Iris pigment epithelial cell (primary cell): ENCODE measurements at regions not wholly inside any gene's neighbourhood (a gene's known extent, or its start where the extent isn't known, plus 50 kb on each side); places are given as distances from the start of the nearest gene placed in this dataset.

Experiments used
- DNase-seq: peaks from one replicate; pipeline ENCODE4 v3.0.0-alpha.2; 2011; ENCODE audit warnings: low read depth

GRCh38 chr18:39872651-39873050 is 2082.4 kb upstream of the PIK3C3 start:
- no peak for DNase-seq

DNA sequence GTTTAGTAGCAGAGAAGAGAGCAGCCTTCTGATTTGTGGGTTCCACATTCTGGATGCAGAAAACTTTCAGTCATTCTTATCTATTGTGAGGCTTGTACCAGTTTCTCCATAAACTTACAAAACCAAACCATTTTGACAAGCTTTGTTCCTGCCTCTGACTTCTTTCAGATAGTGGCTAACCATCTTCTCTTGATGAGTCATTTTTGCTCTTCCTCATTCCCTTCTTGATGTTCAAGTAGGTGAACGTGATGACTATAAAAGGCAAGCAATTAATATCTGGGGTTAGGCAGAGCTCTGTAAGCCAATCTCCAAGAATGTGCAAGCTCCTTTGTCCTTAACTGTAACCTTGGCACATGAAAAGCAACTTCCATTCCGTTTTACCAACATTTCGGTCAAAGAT is 2083.1 kb upstream of the PIK3C3 start:
- DNase-seq: peak; percentile 42

GRCh38 chr18:39870591-39870990 is 2084.4 kb upstream of the PIK3C3 start:
- DNase-seq: peak; percentile 80

- DNase-seq: no peak
Measured at GRCh38 chr18:39863916-39864315, 2091.1 kb upstream of the PIK3C3 start.

DNA sequence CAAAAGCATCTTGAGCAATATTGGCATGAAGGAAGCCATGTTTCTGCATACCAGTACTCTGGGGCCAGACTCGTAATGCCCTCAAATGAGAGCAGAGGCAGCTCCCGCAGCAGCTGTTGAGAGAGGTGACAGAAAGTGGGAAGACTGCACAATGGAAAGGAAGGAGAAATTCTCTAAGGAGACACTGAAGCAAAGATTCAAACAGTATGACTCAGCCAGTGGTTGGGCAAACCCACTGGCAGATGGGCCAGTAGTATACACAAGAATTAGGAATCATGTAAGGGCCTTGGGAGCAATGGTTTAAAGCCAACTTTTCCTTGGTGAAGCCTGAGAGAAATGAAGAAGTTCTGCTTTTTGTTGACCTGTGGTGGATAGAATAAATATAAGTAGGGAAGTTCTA is 2092.7 kb upstream of the PIK3C3 start:
- DNase-seq: peak; percentile 36

DNA sequence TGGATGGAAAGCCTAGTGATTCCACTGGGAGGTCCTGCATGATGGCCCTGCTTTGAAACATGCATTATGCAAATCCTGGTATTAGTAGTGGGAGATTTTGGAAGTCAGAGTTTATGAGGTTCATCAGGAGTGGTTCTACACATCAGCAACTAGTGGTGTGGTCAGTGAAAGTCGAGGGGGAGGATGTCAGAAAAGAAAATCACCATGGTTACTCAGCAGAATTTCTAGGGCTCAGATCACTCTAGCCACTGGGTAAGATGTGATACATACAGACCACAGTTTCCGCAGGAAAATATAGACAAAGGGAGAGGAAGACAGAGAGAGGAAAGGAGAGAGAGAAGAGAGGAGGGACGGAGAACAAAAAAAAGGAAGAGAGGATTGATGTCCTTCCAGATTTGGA is 2100.7 kb upstream of the PIK3C3 start:
- no peak for DNase-seq

DNA sequence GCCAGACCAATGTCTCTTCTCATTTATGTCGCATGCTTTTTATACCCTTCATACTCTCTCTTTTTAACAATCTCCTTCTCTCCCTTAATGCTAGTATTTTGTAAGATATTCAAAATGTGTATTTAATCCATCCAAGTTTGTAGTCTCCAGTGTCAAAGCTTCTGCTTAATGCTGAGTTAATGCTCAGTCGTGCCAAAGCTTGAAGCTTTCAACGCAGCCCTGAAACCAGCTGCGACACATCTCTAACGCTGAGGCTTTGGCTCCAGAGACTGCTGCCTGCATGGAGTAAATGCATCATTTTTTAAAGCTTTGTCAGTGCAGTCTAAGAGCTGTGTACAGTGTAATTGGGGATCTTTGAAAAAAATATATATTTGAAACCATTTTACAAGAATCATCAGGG is 2108.8 kb upstream of the PIK3C3 start:
- no peak for DNase-seq

GRCh38 chr18:39845631-39846030 is 2109.4 kb upstream of the PIK3C3 start:
- DNase-seq: no peak

GRCh38 chr18:39845106-39845505 is 2109.9 kb upstream of the PIK3C3 start:
- no peak for DNase-seq

GRCh38 chr18:39843546-39843945 is 2111.5 kb upstream of the PIK3C3 start:
- no peak for DNase-seq

DNA sequence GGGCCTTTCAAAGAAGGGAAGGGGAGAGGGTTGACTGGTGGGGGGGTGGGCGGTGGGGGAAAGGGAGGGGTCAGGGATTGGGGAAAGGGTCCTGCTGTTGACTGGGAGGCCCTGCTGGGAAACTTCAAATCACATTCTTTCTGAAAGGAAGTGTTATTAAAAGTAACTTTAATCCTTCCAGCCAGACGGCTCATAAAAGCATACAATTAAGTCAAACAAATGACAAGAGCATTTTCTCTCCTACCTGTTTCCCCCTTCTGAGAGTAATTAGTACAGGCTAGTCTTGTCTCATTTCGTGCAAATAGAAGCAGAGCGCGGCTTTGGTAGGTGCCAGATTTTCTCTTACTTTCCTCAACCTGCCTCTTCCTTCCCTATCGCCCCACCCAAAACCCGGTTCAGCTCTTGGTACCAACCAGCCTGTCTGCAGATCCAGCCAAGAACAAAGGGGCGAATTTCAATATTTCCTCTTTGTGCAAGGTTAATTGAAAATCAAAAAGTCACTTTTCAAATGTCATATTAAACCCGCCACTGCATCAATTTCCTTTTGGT is 2112.6 kb upstream of the PIK3C3 start:
- no peak for DNase-seq

- peak; percentile 83 for DNase-seq
Measured at GRCh38 chr18:39841482-39842365, 2113.3 kb upstream of the PIK3C3 start.

- DNase-seq: peak; percentile 23
Measured at GRCh38 chr18:39840856-39841481, 2114.1 kb upstream of the PIK3C3 start.

- DNase-seq: peak; percentile 92
Measured at GRCh38 chr18:39840406-39840805, 2114.6 kb upstream of the PIK3C3 start.

GRCh38 chr18:39839782-39840181 is 2115.3 kb upstream of the PIK3C3 start:
- peak; percentile 83 for DNase-seq

- no peak for DNase-seq
Measured at GRCh38 chr18:39838831-39839230, 2116.2 kb upstream of the PIK3C3 start.

DNA sequence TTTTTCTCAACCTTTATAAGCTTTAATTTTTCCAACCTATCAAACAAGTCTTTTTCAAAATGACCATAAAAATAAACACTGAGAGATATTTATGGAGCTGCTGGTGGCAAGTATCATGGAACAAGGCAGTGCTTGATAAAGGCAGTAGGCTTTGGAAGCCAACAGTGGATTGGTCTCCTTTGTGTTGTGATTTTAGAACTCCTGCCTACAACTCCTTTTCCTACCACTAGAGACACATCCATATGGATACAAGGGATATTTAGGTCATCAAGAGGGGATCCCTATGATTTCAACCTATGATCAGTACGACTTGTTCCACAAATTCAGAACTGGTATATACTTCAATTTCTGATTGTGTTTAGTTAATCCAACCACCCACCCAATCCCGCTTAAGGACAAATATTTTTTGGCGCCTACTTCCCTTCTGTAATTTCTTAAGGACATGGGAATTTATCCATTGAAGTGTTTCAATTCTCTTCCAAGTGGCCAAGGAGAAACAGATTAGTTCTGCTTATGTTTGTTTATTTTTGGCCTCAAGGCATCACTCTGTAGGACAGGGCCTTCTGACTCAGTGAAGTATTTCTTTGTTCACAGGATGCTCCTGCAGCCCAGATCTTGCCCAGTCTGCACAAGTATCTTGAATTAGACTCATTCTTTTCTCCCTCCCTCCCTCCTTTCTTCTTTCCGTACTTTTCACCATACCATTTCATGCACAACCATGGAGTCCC is 2119.6 kb upstream of the PIK3C3 start:
- DNase-seq: peak; percentile 71

DNA sequence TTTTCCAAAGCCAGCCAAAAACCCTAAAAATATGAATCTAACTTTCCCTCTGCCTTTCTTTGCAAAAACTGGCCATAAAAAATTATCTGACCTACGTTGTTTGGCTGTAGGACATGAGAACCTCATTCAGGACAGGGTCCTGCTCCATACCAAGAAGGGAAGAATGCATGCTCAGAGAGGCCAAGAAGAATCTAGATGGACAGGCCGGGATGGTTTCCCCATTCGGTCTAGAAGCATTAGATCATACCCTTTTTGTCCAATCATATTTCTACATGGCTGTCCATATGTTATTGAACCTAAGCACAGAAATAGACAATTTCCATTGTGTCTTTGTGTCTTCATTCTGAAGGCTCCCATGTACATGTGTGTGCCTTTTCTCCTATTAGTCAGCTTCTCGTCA is 2120.4 kb upstream of the PIK3C3 start:
- DNase-seq: no peak

DNA sequence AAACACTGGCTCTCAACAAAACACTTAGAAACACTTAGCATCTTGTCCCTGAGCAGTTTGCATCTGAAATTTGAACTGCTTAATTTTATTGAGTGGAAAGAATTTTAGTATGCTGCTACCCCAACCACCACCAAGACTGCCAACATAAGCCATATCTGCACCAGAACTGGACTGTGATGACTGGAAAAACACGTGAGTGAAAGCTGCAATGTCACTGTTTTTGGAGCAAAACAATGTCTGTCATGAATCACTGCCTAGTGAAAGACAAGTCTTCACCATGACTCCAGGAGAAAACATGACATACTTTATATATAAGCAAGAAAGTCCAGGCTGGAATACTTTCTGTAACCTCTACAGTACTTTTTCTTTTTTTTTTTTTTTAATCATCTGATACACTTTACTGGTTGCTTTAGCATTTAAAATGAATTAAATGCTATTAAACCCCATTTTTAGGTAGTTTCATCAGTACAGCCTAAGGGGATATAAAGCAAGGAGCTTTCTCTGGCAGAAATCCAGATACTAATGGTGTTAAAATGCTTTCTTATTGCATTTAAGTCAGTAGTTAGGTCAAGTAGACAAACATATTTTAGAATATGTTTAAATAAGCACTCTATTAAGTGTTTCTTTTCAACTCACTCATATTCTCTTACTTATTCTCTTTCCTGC is 2129.4 kb upstream of the PIK3C3 start:
- DNase-seq: peak; percentile 59

DNA sequence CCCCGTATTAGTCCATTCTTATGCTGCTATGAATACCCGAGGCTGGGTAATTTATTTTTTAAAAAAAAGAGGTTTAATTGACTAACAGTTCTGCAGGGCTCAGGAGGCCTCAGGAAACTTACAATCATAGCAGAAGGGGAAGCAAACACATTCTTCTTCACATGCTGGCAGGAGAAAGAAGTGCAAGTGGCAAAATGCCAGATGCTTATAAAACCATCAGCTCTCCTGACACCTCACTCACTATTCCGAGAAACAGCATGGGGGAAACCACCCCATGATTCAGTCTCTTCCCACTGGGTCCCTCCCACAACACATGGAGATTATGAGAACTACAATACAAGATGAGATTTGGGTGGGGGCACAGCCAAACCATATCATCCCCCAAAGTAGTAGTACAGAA is 2148.5 kb upstream of the PIK3C3 start:
- DNase-seq: peak; percentile 76

DNA sequence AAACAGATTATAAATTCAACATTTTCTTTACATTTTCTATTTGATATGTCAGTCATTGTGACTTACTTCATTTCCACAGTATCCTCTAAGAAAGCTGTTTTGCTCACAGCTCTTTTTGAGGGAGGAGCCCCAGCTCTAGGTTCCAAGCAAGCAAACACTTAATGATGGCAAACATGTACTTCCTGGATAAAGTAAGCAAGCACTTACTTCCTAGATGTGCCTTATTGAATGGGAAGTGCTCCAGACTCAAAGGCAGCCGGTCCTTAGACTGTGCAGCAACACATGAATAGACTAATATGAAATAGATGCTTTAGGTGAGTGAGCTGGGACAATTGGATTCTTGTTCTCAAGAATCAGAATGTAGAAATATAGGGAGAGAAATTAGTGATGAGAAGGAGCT is 2149.8 kb upstream of the PIK3C3 start:
- no peak for DNase-seq

GRCh38 chr18:39802648-39803229 is 2152.3 kb upstream of the PIK3C3 start:
- DNase-seq: no peak
